ENCODE measurements at regions not wholly inside any gene's neighbourhood (a gene's known extent, or its start where the extent isn't known, plus 50 kb on each side); places are given as distances from the start of the nearest gene placed in this dataset.

GRCh38 chr7:115135146-115135545 lies 213.3 kb downstream of the MDFIC start:
- Histone ChIP-seq H3K4me2 (ENCODE audit: low read length) (no peak overlapping the region), H3K4me1 (ENCODE audit: insufficient read depth, low read length, poor library complexity, severe bottlenecking) (no peaks in the 10 kb centered on the region), H3K9me2 (ENCODE audit: insufficient read depth, low read length) (no peaks in the 10 kb centered on the region), H3K9me3 (ENCODE audit: low read length) (no peaks in the 10 kb centered on the region), H2AFZ (ENCODE audit: low read length) (no peak overlapping the region), H3K79me2 (ENCODE audit: insufficient read depth, low read depth, low read length) (no peaks in the 10 kb centered on the region), H3K4me3 (ENCODE audit: low read depth, low read length, poor library complexity, severe bottlenecking) (no peak overlapping the region), H4K20me1 (ENCODE audit: insufficient read depth, low read length) (no peaks in the 10 kb centered on the region), H3K36me3 (ENCODE audit: insufficient read depth, low read length) (no peaks in the 10 kb centered on the region), H3K27ac (ENCODE audit: low read depth, low read length, poor library complexity, severe bottlenecking) (no peak overlapping the region)
- no peak for TF ChIP-seq CTCF (conservative IDR thresholded peaks at IDR 0.05; ENCODE audit: low read length)
- no peak for TF ChIP-seq EZH2phosphoT487 (IDR thresholded peaks at IDR 0.05; ENCODE audit: borderline replicate concordance, low read depth, low read length)
- CTCF ChIA-PET (ENCODE audit: unreplicated experiment) = no interaction called here
- intact Hi-C loops (cut with micrococcal nuclease; ENCODE audit: unreplicated experiment) = no loop called here
- POLR2A ChIA-PET = interaction anchor here (0.7 to 1.1 kb wide), 3 partner anchors 14 to 813 kb away, joined by 4 to 5 read pairs (median 4); no protein-coding TSS in a partner anchor
- no TSS peak for BruUV-seq (replicated peaks)
- no peak for DNase-seq (ENCODE audit: low spot score)

DNA sequence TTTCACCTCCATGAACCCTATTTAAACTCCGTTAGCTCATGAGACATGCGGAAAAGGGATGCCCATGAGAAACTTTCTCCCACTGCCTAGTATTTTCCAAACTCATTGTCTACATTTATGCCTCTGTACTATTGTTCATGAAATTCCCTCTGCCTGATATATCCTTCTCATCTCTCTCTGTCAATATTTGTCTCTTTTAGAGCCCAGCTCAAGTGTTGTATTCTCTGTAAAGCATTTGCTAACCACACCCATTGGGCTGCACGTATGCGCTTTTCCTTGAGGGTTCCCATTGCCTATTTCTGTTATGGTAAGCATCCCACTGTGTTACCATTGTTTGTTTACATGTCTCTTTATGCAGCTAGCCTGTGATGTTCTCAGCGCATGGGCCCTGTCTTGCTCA lies 211.4 kb downstream of the MDFIC start:
- Histone ChIP-seq H2AFZ (ENCODE audit: low read length) (no peak overlapping the region), H3K4me1 (ENCODE audit: insufficient read depth, low read length, poor library complexity, severe bottlenecking) (no peaks in the 10 kb centered on the region), H4K20me1 (ENCODE audit: insufficient read depth, low read length) (no peaks in the 10 kb centered on the region), H3K27ac (ENCODE audit: low read depth, low read length, poor library complexity, severe bottlenecking) (no peak overlapping the region), H3K9me3 (ENCODE audit: low read length) (no peaks in the 10 kb centered on the region), H3K9me2 (ENCODE audit: insufficient read depth, low read length) (no peaks in the 10 kb centered on the region), H3K79me2 (ENCODE audit: insufficient read depth, low read depth, low read length) (no peaks in the 10 kb centered on the region), H3K4me2 (ENCODE audit: low read length) (no peak overlapping the region), H3K36me3 (ENCODE audit: insufficient read depth, low read length) (no peaks in the 10 kb centered on the region), H3K4me3 (ENCODE audit: low read depth, low read length, poor library complexity, severe bottlenecking) (no peak overlapping the region)
- intact Hi-C loops (cut with micrococcal nuclease; ENCODE audit: unreplicated experiment) = no loop called here
- ChIA-PET CTCF (ENCODE audit: unreplicated experiment) (no interaction called here), POLR2A (interaction anchor here (0.7 to 1.0 kb wide), 2 partner anchors 11 to 32 kb away, joined by 3 to 4 read pairs; no protein-coding TSS in a partner anchor)
- DNase-seq (ENCODE audit: low spot score) = no peak
- TF ChIP-seq EZH2phosphoT487 (IDR thresholded peaks at IDR 0.05; ENCODE audit: borderline replicate concordance, low read depth, low read length) (no peak), CTCF (conservative IDR thresholded peaks at IDR 0.05; ENCODE audit: low read length) (no peak)
- BruUV-seq (replicated peaks) = no TSS peak

- Histone ChIP-seq H3K9me2 (ENCODE audit: insufficient read depth, low read length) (no peaks in the 10 kb centered on the region), H3K4me2 (ENCODE audit: low read length) (no peak overlapping the region), H3K4me1 (ENCODE audit: insufficient read depth, low read length, poor library complexity, severe bottlenecking) (no peaks in the 10 kb centered on the region), H3K9me3 (ENCODE audit: low read length) (no peaks in the 10 kb centered on the region), H2AFZ (ENCODE audit: low read length) (no peak overlapping the region), H3K36me3 (ENCODE audit: insufficient read depth, low read length) (no peaks in the 10 kb centered on the region), H3K4me3 (ENCODE audit: low read depth, low read length, poor library complexity, severe bottlenecking) (no peak overlapping the region), H3K79me2 (ENCODE audit: insufficient read depth, low read depth, low read length) (no peaks in the 10 kb centered on the region), H4K20me1 (ENCODE audit: insufficient read depth, low read length) (no peaks in the 10 kb centered on the region), H3K27ac (ENCODE audit: low read depth, low read length, poor library complexity, severe bottlenecking) (no peak overlapping the region)
- CTCF ChIA-PET (ENCODE audit: unreplicated experiment) = no interaction called here
- intact Hi-C loops (cut with micrococcal nuclease; ENCODE audit: unreplicated experiment) = no loop called here
- POLR2A ChIA-PET = no interaction called here
- TF ChIP-seq EZH2phosphoT487 (IDR thresholded peaks at IDR 0.05; ENCODE audit: borderline replicate concordance, low read depth, low read length) = no peak
- TF ChIP-seq CTCF (conservative IDR thresholded peaks at IDR 0.05; ENCODE audit: low read length) = no peak
- no peak for DNase-seq (ENCODE audit: low spot score)
- BruUV-seq (replicated peaks) = no TSS peak
Observed at GRCh38 chr7:115132096-115132495, 210.2 kb downstream of the MDFIC start.
